ENCODE measurements at regions not wholly inside any gene's neighbourhood (a gene's known extent, or its start where the extent isn't known, plus 50 kb on each side); places are given as distances from the start of the nearest gene placed in this dataset.

DNA sequence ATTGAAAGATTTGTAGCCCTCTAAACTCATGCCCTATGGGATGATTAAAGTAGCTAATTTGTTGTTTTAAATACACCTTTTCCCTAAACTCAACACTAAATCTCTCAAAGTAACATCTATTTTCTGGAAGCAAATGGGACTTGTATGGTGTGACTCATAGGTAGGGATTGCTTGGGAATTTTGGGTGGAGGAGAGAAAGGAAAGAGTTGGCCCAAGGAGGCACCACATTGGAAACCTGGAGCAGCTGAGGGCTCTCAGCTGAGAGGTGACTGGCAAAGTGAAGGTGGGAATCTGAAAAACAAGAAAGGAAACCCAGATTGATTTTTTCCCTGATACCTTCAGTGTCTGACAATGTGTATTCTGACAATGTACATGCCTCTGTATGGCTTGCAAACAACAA is 114.8 kb upstream of the PRICKLE1 start:
- H3K4me2 ChIP-seq (replicated peaks; ENCODE audit: extremely low read depth, low read length, poor library complexity, severe bottlenecking), result no peak overlapping the region
- H3K36me3 ChIP-seq (replicated peaks in 1 of 2; ENCODE audit: control insufficient read depth in 1 of 2, insufficient read depth in 2 of 2, low read length in 2 of 2), result no peaks in the 10 kb centered on the region
- intact Hi-C loops (cut with micrococcal nuclease), result no loop called here
- peaks cover 5 to 8% of the 10 kb centered on the region in 2 donors for H3K9me3 ChIP-seq (replicated peaks in 1 of 2; ENCODE audit: control insufficient read depth in 1 of 2, insufficient read depth in 1 of 2, low read length in 2 of 2)
- DNase-seq, result no peak
- Mint-ChIP-seq H3K27me3 (ENCODE audit: low read depth in 3 of 3) (no peaks in the 10 kb centered on the region), H3K4me3 (no peak overlapping the region), H3K9me3 (peaks cover 0 to 16% (median 10%) of the 10 kb centered on the region in 7 donors), H3K27ac (no peak overlapping the region), H3K36me3 (no peaks in the 10 kb centered on the region), H3K4me1 (no peaks in the 10 kb centered on the region)
- no peak overlapping the region for H3K4me3 ChIP-seq (replicated peaks in 1 of 3; ENCODE audit: low read depth in 2 of 3, low read length in 3 of 3)
- no peaks in the 10 kb centered on the region for H4K20me1 ChIP-seq (ENCODE audit: insufficient read depth, low read length)
- TF ChIP-seq, protein P1, sequence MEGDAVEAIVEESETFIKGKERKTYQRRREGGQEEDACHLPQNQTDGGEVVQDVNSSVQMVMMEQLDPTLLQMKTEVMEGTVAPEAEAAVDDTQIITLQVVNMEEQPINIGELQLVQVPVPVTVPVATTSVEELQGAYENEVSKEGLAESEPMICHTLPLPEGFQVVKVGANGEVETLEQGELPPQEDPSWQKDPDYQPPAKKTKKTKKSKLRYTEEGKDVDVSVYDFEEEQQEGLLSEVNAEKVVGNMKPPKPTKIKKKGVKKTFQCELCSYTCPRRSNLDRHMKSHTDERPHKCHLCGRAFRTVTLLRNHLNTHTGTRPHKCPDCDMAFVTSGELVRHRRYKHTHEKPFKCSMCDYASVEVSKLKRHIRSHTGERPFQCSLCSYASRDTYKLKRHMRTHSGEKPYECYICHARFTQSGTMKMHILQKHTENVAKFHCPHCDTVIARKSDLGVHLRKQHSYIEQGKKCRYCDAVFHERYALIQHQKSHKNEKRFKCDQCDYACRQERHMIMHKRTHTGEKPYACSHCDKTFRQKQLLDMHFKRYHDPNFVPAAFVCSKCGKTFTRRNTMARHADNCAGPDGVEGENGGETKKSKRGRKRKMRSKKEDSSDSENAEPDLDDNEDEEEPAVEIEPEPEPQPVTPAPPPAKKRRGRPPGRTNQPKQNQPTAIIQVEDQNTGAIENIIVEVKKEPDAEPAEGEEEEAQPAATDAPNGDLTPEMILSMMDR (IDR thresholded peaks at IDR 0.05), result no peak
- no peaks in the 10 kb centered on the region for H3K79me2 ChIP-seq (ENCODE audit: insufficient read depth, low read length)
- H3K9ac ChIP-seq (ENCODE audit: insufficient read depth, low read length, poor library complexity, severe bottlenecking), result no peak overlapping the region
- H3K27me3 ChIP-seq (ENCODE audit: control insufficient read depth in 2 of 2, insufficient read depth in 2 of 2, low read length in 2 of 2), result no peaks in the 10 kb centered on the region
- H3K4me1 ChIP-seq (ENCODE audit: control insufficient read depth in 1 of 2, insufficient read depth in 2 of 2, low read length in 2 of 2), result peaks cover 6 to 12% of the 10 kb centered on the region in 2 donors
- no peak overlapping the region for H3K27ac ChIP-seq (ENCODE audit: low read depth in 1 of 2, low read length in 2 of 2)
- no peak overlapping the region for H2AFZ ChIP-seq (ENCODE audit: insufficient read depth, low read depth, low read length, poor library complexity, severe bottlenecking)

DNA sequence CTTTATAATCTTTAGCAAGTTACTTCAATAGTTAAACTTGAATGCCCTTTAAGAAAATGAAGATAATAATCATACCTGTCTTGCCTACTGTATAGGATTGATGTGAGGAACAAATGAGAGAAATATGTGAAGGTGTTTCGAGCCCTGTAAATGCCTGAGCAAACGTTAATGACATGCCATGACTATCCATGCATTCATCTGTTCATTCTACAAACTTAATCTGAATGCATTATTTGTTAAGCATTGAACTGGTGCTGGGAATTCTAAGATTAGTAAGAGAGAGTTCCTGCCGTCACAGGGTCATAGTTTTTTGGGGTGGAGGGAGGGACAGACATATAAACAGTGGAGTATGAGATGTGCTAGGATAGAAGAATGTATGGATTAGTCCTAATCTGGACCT is 111.5 kb upstream of the PRICKLE1 start:
- Histone ChIP-seq H2AFZ (ENCODE audit: insufficient read depth, low read depth, low read length, poor library complexity, severe bottlenecking) (no peak overlapping the region), H3K79me2 (ENCODE audit: insufficient read depth, low read length) (no peaks in the 10 kb centered on the region), H3K9me3 (replicated peaks in 1 of 2; ENCODE audit: control insufficient read depth in 1 of 2, insufficient read depth in 1 of 2, low read length in 2 of 2) (peaks cover 0 to 3% of the 10 kb centered on the region in 2 donors), H3K27me3 (ENCODE audit: control insufficient read depth in 2 of 2, insufficient read depth in 2 of 2, low read length in 2 of 2) (no peaks in the 10 kb centered on the region), H3K4me1 (ENCODE audit: control insufficient read depth in 1 of 2, insufficient read depth in 2 of 2, low read length in 2 of 2) (peaks cover 35 to 41% of the 10 kb centered on the region in 2 donors), H3K4me2 (replicated peaks; ENCODE audit: extremely low read depth, low read length, poor library complexity, severe bottlenecking) (no peak overlapping the region), H3K36me3 (replicated peaks in 1 of 2; ENCODE audit: control insufficient read depth in 1 of 2, insufficient read depth in 2 of 2, low read length in 2 of 2) (no peaks in the 10 kb centered on the region), H3K4me3 (replicated peaks in 1 of 3; ENCODE audit: low read depth in 2 of 3, low read length in 3 of 3) (no peak overlapping the region), H3K27ac (ENCODE audit: low read depth in 1 of 2, low read length in 2 of 2) (no peak overlapping the region), H3K9ac (ENCODE audit: insufficient read depth, low read length, poor library complexity, severe bottlenecking) (no peak overlapping the region), H4K20me1 (ENCODE audit: insufficient read depth, low read length) (no peaks in the 10 kb centered on the region)
- Mint-ChIP-seq H3K4me1 (peaks cover 26% of the 10 kb centered on the region), H3K9me3 (peaks cover 3 to 15% (median 11%) of the 10 kb centered on the region in 7 donors), H3K27me3 (ENCODE audit: low read depth in 3 of 3) (no peaks in the 10 kb centered on the region), H3K27ac (no peak overlapping the region), H3K4me3 (no peak overlapping the region), H3K36me3 (no peaks in the 10 kb centered on the region)
- WGBS (ENCODE audit: insufficient coverage), result 100% methylated on average over 1 of the region's 3 CpGs
- no peak for DNase-seq
- TF ChIP-seq, protein P1 (IDR thresholded peaks at IDR 0.05), result no peak
- intact Hi-C loops (cut with micrococcal nuclease), result no loop called here
